ENCODE measurements at regions not wholly inside any gene's neighbourhood (a gene's known extent, or its start where the extent isn't known, plus 50 kb on each side); places are given as distances from the start of the nearest gene placed in this dataset.
"Not testable (repeated sequence)": the region's sequence is repeated elsewhere in the genome, so short reads cannot be mapped to it uniquely, and the experiment has no call there.

- H3K9me3 Mint-ChIP-seq = no peaks in the 10 kb centered on the region
- H3K36me3 Mint-ChIP-seq (ENCODE audit: low read depth) = no peaks in the 10 kb centered on the region
- H3K4me1 Mint-ChIP-seq (ENCODE audit: low read depth) = peaks cover 10% of the 10 kb centered on the region
- intact Hi-C loops (cut with micrococcal nuclease) = no loop called here
- no peak overlapping the region for H3K4me3 Mint-ChIP-seq (ENCODE audit: low read depth)
- DNase-seq (ENCODE audit: low spot score) = no peak
- H3K27me3 Mint-ChIP-seq (ENCODE audit: low read depth) = no peaks in the 10 kb centered on the region
- H3K27ac Mint-ChIP-seq = no peak overlapping the region
These were observed 144.5 kb downstream of the CDH26 start for GRCh38 chr20:60102665-60103210.

- H3K4me1 Mint-ChIP-seq (ENCODE audit: low read depth) = peaks cover 10% of the 10 kb centered on the region
- H3K27me3 Mint-ChIP-seq (ENCODE audit: low read depth) = no peaks in the 10 kb centered on the region
- no peak for DNase-seq (ENCODE audit: low spot score)
- intact Hi-C loops (cut with micrococcal nuclease) = no loop called here
- H3K27ac Mint-ChIP-seq = no peak overlapping the region
- H3K9me3 Mint-ChIP-seq = no peaks in the 10 kb centered on the region
- no peak overlapping the region for H3K4me3 Mint-ChIP-seq (ENCODE audit: low read depth)
- H3K36me3 Mint-ChIP-seq (ENCODE audit: low read depth) = no peaks in the 10 kb centered on the region
These were observed 147.0 kb downstream of the CDH26 start for GRCh38 chr20:60104993-60105803.

- H3K36me3 Mint-ChIP-seq (ENCODE audit: low read depth); H3K4me3 Mint-ChIP-seq (ENCODE audit: low read depth); DNase-seq (ENCODE audit: low spot score); H3K27me3 Mint-ChIP-seq (ENCODE audit: low read depth); H3K4me1 Mint-ChIP-seq (ENCODE audit: low read depth); H3K9me3 Mint-ChIP-seq; H3K27ac Mint-ChIP-seq; intact Hi-C loops (cut with micrococcal nuclease): not testable (repeated sequence)
These were observed 148.0 kb downstream of the CDH26 start for GRCh38 chr20:60106186-60106585.

- no peaks in the 10 kb centered on the region for H3K4me1 Mint-ChIP-seq (ENCODE audit: low read depth)
- intact Hi-C loops (cut with micrococcal nuclease) = no loop called here
- no peak overlapping the region for H3K27ac Mint-ChIP-seq
- H3K4me3 Mint-ChIP-seq (ENCODE audit: low read depth) = no peak overlapping the region
- DNase-seq (ENCODE audit: low spot score) = no peak
- H3K27me3 Mint-ChIP-seq (ENCODE audit: low read depth) = no peaks in the 10 kb centered on the region
- no peaks in the 10 kb centered on the region for H3K36me3 Mint-ChIP-seq (ENCODE audit: low read depth)
- H3K9me3 Mint-ChIP-seq = no peaks in the 10 kb centered on the region
These were observed 149.6 kb downstream of the CDH26 start for GRCh38 chr20:60107621-60108390.

GRCh38 chr20:60108397-60108796 lies 150.2 kb downstream of the CDH26 start:
- Mint-ChIP-seq H3K27ac (no peak overlapping the region), H3K4me3 (ENCODE audit: low read depth) (no peak overlapping the region), H3K27me3 (ENCODE audit: low read depth) (no peaks in the 10 kb centered on the region), H3K4me1 (ENCODE audit: low read depth) (no peaks in the 10 kb centered on the region), H3K9me3 (no peaks in the 10 kb centered on the region), H3K36me3 (ENCODE audit: low read depth) (no peaks in the 10 kb centered on the region)
- no peak for DNase-seq (ENCODE audit: low spot score)
- intact Hi-C loops (cut with micrococcal nuclease) = no loop called here

- Mint-ChIP-seq H3K4me3 (ENCODE audit: low read depth) (no peak overlapping the region), H3K4me1 (ENCODE audit: low read depth) (no peaks in the 10 kb centered on the region), H3K9me3 (no peaks in the 10 kb centered on the region), H3K36me3 (ENCODE audit: low read depth) (no peaks in the 10 kb centered on the region), H3K27ac (no peak overlapping the region), H3K27me3 (ENCODE audit: low read depth) (peaks cover 6% of the 10 kb centered on the region)
- intact Hi-C loops (cut with micrococcal nuclease) = loop anchor here (10.0 kb wide), 1 partner anchor 62 kb away; no protein-coding TSS in a partner anchor
- no peak for DNase-seq (ENCODE audit: low spot score)
These were observed 155.0 kb downstream of the CDH26 start for GRCh38 chr20:60113024-60113724.

- intact Hi-C loops (cut with micrococcal nuclease) = loop anchor here (10.0 kb wide), 1 partner anchor 61 kb away; no protein-coding TSS in a partner anchor
- peaks cover 10% of the 10 kb centered on the region for H3K27me3 Mint-ChIP-seq (ENCODE audit: low read depth)
- no peaks in the 10 kb centered on the region for H3K36me3 Mint-ChIP-seq (ENCODE audit: low read depth)
- H3K4me1 Mint-ChIP-seq (ENCODE audit: low read depth) = no peaks in the 10 kb centered on the region
- no peaks in the 10 kb centered on the region for H3K9me3 Mint-ChIP-seq
- H3K4me3 Mint-ChIP-seq (ENCODE audit: low read depth) = no peak overlapping the region
- H3K27ac Mint-ChIP-seq = no peak overlapping the region
- DNase-seq (ENCODE audit: low spot score) = no peak
These were observed 155.5 kb downstream of the CDH26 start for GRCh38 chr20:60113771-60114170.

GRCh38 chr20:60115451-60115850 lies 157.2 kb downstream of the CDH26 start:
- Mint-ChIP-seq H3K9me3 (no peaks in the 10 kb centered on the region), H3K27me3 (ENCODE audit: low read depth) (peaks cover 11% of the 10 kb centered on the region), H3K27ac (no peak overlapping the region), H3K4me3 (ENCODE audit: low read depth) (no peak overlapping the region), H3K36me3 (ENCODE audit: low read depth) (no peaks in the 10 kb centered on the region), H3K4me1 (ENCODE audit: low read depth) (no peaks in the 10 kb centered on the region)
- DNase-seq (ENCODE audit: low spot score) = no peak
- intact Hi-C loops (cut with micrococcal nuclease) = loop anchor here (10.0 kb wide), 1 partner anchor 59 kb away; no protein-coding TSS in a partner anchor

GRCh38 chr20:60116128-60116909 lies 158.1 kb downstream of the CDH26 start:
- no peaks in the 10 kb centered on the region for H3K4me1 Mint-ChIP-seq (ENCODE audit: low read depth)
- no peak for DNase-seq (ENCODE audit: low spot score)
- intact Hi-C loops (cut with micrococcal nuclease) = loop anchor here (10.0 kb wide), 1 partner anchor 58 kb away; no protein-coding TSS in a partner anchor
- H3K27me3 Mint-ChIP-seq (ENCODE audit: low read depth) = peaks cover 11% of the 10 kb centered on the region
- no peak overlapping the region for H3K4me3 Mint-ChIP-seq (ENCODE audit: low read depth)
- no peaks in the 10 kb centered on the region for H3K9me3 Mint-ChIP-seq
- H3K27ac Mint-ChIP-seq = no peak overlapping the region
- H3K36me3 Mint-ChIP-seq (ENCODE audit: low read depth) = no peaks in the 10 kb centered on the region

- intact Hi-C loops (cut with micrococcal nuclease) = loop anchor here (10.0 kb wide), 1 partner anchor 58 kb away; no protein-coding TSS in a partner anchor
- no peak overlapping the region for H3K27ac Mint-ChIP-seq
- H3K4me1 Mint-ChIP-seq (ENCODE audit: low read depth) = no peaks in the 10 kb centered on the region
- peaks cover 11% of the 10 kb centered on the region for H3K27me3 Mint-ChIP-seq (ENCODE audit: low read depth)
- H3K4me3 Mint-ChIP-seq (ENCODE audit: low read depth) = no peak overlapping the region
- no peaks in the 10 kb centered on the region for H3K9me3 Mint-ChIP-seq
- DNase-seq (ENCODE audit: low spot score) = no peak
- no peaks in the 10 kb centered on the region for H3K36me3 Mint-ChIP-seq (ENCODE audit: low read depth)
These were observed 158.8 kb downstream of the CDH26 start for GRCh38 chr20:60117065-60117464.

GRCh38 chr20:60121903-60122302 lies 163.7 kb downstream of the CDH26 start:
- no peak for DNase-seq (ENCODE audit: low spot score)
- intact Hi-C loops (cut with micrococcal nuclease) = no loop called here
- Mint-ChIP-seq H3K36me3 (ENCODE audit: low read depth) (no peaks in the 10 kb centered on the region), H3K27me3 (ENCODE audit: low read depth) (peaks cover 11% of the 10 kb centered on the region), H3K4me1 (ENCODE audit: low read depth) (no peaks in the 10 kb centered on the region), H3K9me3 (no peaks in the 10 kb centered on the region), H3K27ac (no peak overlapping the region), H3K4me3 (ENCODE audit: low read depth) (no peak overlapping the region)

- Mint-ChIP-seq H3K4me1 (ENCODE audit: low read depth) (no peaks in the 10 kb centered on the region), H3K4me3 (ENCODE audit: low read depth) (no peak overlapping the region), H3K27me3 (ENCODE audit: low read depth) (peaks cover 6% of the 10 kb centered on the region), H3K36me3 (ENCODE audit: low read depth) (no peaks in the 10 kb centered on the region), H3K9me3 (no peaks in the 10 kb centered on the region), H3K27ac (no peak overlapping the region)
- intact Hi-C loops (cut with micrococcal nuclease) = no loop called here
- no peak for DNase-seq (ENCODE audit: low spot score)
These were observed 164.4 kb downstream of the CDH26 start for GRCh38 chr20:60122671-60123070.
